ENCODE measurements at regions not wholly inside any gene's neighbourhood (a gene's known extent, or its start where the extent isn't known, plus 50 kb on each side); places are given as distances from the start of the nearest gene placed in this dataset.

GRCh38 chr16:85495259-85495658, 117.9 kb upstream of the GSE1 start:
- no peak overlapping the region for H3K27ac ChIP-seq
- no peaks in the 10 kb centered on the region for H3K27me3 ChIP-seq
- H3K4me1 ChIP-seq (ENCODE audit: control insufficient read depth in 1 of 2, insufficient read depth in 1 of 2, low read depth in 1 of 2, low read length in 1 of 2): no peaks in the 10 kb centered on the region
- no peak for TF ChIP-seq CTCF (IDR thresholded peaks at IDR 0.05)
- no peaks in the 10 kb centered on the region for H3K36me3 ChIP-seq
- no peaks in the 10 kb centered on the region for H3K9me3 ChIP-seq
- H3K4me3 ChIP-seq (ENCODE audit: low read depth in 1 of 2, low read length in 1 of 2): no peak overlapping the region

GRCh38 chr16:85495823-85496538, 117.1 kb upstream of the GSE1 start:
- Histone ChIP-seq H3K36me3 (no peaks in the 10 kb centered on the region), H3K27me3 (no peaks in the 10 kb centered on the region), H3K4me1 (ENCODE audit: control insufficient read depth in 1 of 2, insufficient read depth in 1 of 2, low read depth in 1 of 2, low read length in 1 of 2) (no peaks in the 10 kb centered on the region), H3K4me3 (ENCODE audit: low read depth in 1 of 2, low read length in 1 of 2) (no peak overlapping the region), H3K9me3 (no peaks in the 10 kb centered on the region), H3K27ac (no peak overlapping the region)
- TF ChIP-seq CTCF (IDR thresholded peaks at IDR 0.05): no peak

GRCh38 chr16:85497622-85498314, 115.4 kb upstream of the GSE1 start:
- no peak for TF ChIP-seq CTCF (IDR thresholded peaks at IDR 0.05)
- no peak overlapping the region for H3K27ac ChIP-seq
- H3K4me1 ChIP-seq (ENCODE audit: control insufficient read depth in 1 of 2, insufficient read depth in 1 of 2, low read depth in 1 of 2, low read length in 1 of 2): no peaks in the 10 kb centered on the region
- H3K9me3 ChIP-seq: no peaks in the 10 kb centered on the region
- no peak overlapping the region for H3K4me3 ChIP-seq (ENCODE audit: low read depth in 1 of 2, low read length in 1 of 2)
- no peaks in the 10 kb centered on the region for H3K36me3 ChIP-seq
- H3K27me3 ChIP-seq: no peaks in the 10 kb centered on the region

- H3K36me3 ChIP-seq: no peaks in the 10 kb centered on the region
- TF ChIP-seq CTCF (IDR thresholded peaks at IDR 0.05): no peak
These were observed 114.5 kb upstream of the GSE1 start for GRCh38 chr16:85498607-85499006.

GRCh38 chr16:85500220-85500619, 112.9 kb upstream of the GSE1 start:
- TF ChIP-seq CTCF (IDR thresholded peaks at IDR 0.05): no peak
- Histone ChIP-seq H3K4me3 (ENCODE audit: low read depth in 1 of 2, low read length in 1 of 2) (no peak overlapping the region), H3K36me3 (no peaks in the 10 kb centered on the region)

More at GRCh38 chr16:85498607-85499006, 114.5 kb upstream of the GSE1 start:
- no peaks in the 10 kb centered on the region for H3K4me1 ChIP-seq (ENCODE audit: control insufficient read depth in 1 of 2, insufficient read depth in 1 of 2, low read depth in 1 of 2, low read length in 1 of 2)
- no peaks in the 10 kb centered on the region for H3K9me3 ChIP-seq
- no peaks in the 10 kb centered on the region for H3K27me3 ChIP-seq
- H3K27ac ChIP-seq: no peak overlapping the region
- H3K4me3 ChIP-seq (ENCODE audit: low read depth in 1 of 2, low read length in 1 of 2): no peak overlapping the region

More at GRCh38 chr16:85500220-85500619, 112.9 kb upstream of the GSE1 start:
- Histone ChIP-seq H3K27me3 (no peaks in the 10 kb centered on the region), H3K27ac (no peak overlapping the region), H3K4me1 (ENCODE audit: control insufficient read depth in 1 of 2, insufficient read depth in 1 of 2, low read depth in 1 of 2, low read length in 1 of 2) (peaks cover 5 to 7% of the 10 kb centered on the region in 2 experiments), H3K9me3 (no peaks in the 10 kb centered on the region)
